ENCODE measurements at regions not wholly inside any gene's neighbourhood (a gene's known extent, or its start where the extent isn't known, plus 50 kb on each side); places are given as distances from the start of the nearest gene placed in this dataset.

DNA sequence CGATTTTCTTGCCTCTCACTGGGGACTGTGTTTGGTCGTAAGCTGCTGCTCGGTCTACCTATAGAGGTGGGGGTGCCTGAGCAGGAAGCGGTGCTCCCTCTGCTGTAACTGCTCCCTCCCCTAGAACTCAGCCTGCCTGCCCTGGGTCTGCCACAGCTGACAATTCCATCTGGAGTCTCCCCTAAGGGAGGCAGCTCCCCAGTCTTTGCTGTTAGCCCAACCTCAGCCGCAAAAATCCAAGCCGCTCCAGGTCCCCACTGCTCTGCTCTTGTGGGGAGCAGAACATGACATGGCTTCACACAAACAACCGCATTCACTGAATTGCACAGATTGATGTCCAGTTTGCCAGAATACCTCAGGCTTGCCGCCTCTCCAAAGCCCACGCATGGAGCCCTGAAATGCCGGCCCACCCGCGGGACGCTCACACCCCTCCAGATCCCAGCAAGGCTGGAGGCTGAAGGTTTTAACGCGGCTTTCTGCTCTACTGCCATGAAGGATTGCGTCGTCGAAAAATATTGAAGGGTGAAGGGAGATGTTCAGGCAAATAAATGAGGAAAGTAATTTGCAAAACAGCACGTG lies 221.5 kb upstream of the FOXF1 start:
- TF ChIP-seq POLR2AphosphoS5 (IDR thresholded peaks at IDR 0.05; ENCODE audit: low read depth) (no peak), SPI1 (IDR thresholded peaks at IDR 0.05; ENCODE audit: borderline replicate concordance, low read depth) (no peak), GABPA (IDR thresholded peaks at IDR 0.05; ENCODE audit: low read depth) (no peak)
- TF ChIP-seq, protein P1, sequence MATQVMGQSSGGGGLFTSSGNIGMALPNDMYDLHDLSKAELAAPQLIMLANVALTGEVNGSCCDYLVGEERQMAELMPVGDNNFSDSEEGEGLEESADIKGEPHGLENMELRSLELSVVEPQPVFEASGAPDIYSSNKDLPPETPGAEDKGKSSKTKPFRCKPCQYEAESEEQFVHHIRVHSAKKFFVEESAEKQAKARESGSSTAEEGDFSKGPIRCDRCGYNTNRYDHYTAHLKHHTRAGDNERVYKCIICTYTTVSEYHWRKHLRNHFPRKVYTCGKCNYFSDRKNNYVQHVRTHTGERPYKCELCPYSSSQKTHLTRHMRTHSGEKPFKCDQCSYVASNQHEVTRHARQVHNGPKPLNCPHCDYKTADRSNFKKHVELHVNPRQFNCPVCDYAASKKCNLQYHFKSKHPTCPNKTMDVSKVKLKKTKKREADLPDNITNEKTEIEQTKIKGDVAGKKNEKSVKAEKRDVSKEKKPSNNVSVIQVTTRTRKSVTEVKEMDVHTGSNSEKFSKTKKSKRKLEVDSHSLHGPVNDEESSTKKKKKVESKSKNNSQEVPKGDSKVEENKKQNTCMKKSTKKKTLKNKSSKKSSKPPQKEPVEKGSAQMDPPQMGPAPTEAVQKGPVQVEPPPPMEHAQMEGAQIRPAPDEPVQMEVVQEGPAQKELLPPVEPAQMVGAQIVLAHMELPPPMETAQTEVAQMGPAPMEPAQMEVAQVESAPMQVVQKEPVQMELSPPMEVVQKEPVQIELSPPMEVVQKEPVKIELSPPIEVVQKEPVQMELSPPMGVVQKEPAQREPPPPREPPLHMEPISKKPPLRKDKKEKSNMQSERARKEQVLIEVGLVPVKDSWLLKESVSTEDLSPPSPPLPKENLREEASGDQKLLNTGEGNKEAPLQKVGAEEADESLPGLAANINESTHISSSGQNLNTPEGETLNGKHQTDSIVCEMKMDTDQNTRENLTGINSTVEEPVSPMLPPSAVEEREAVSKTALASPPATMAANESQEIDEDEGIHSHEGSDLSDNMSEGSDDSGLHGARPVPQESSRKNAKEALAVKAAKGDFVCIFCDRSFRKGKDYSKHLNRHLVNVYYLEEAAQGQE (IDR thresholded peaks at IDR 0.05; ENCODE audit: insufficient replicate concordance, low read depth): no peak
- TF ChIP-seq, protein P2, sequence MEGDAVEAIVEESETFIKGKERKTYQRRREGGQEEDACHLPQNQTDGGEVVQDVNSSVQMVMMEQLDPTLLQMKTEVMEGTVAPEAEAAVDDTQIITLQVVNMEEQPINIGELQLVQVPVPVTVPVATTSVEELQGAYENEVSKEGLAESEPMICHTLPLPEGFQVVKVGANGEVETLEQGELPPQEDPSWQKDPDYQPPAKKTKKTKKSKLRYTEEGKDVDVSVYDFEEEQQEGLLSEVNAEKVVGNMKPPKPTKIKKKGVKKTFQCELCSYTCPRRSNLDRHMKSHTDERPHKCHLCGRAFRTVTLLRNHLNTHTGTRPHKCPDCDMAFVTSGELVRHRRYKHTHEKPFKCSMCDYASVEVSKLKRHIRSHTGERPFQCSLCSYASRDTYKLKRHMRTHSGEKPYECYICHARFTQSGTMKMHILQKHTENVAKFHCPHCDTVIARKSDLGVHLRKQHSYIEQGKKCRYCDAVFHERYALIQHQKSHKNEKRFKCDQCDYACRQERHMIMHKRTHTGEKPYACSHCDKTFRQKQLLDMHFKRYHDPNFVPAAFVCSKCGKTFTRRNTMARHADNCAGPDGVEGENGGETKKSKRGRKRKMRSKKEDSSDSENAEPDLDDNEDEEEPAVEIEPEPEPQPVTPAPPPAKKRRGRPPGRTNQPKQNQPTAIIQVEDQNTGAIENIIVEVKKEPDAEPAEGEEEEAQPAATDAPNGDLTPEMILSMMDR (IDR thresholded peaks at IDR 0.05; ENCODE audit: insufficient read depth, low read length): no peak
- H3K27me3 ChIP-seq (ENCODE audit: insufficient read depth, poor library complexity, severe bottlenecking): peaks cover 2% of the 10 kb centered on the region
- DNase-seq (ENCODE audit: low read depth in 1 of 2, low spot score in 1 of 2): no peak
- no peak overlapping the region for H3K4me3 ChIP-seq (replicated peaks; ENCODE audit: insufficient read depth, low read length)
- no peak overlapping the region for H3K27ac ChIP-seq (replicated peaks)

DNA sequence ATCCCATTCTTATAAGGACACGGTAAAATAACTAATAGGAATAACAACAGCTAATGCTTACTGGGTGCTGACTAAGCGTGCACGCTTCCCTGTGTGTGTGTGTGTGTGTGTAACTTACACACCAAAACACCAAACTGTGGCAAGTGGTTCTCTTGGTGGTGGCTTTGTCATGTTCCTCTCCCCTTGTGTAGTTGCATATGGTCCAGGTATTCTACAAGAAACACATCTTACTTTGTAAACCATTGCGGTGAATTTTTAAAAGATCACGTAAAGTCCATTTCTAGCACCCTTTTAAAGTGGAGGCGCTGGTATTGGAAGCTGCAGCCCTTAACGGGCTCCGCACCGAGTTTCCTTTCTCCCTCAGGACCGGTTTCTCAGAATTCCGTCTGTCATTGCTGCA lies 221.0 kb upstream of the FOXF1 start:
- Histone ChIP-seq H3K27me3 (ENCODE audit: insufficient read depth, poor library complexity, severe bottlenecking) (peaks cover 2% of the 10 kb centered on the region), H3K27ac (replicated peaks) (no peak overlapping the region), H3K4me3 (replicated peaks; ENCODE audit: insufficient read depth, low read length) (no peak overlapping the region)
- no peak for DNase-seq (ENCODE audit: low read depth in 1 of 2, low spot score in 1 of 2)
- TF ChIP-seq, protein P2 (IDR thresholded peaks at IDR 0.05; ENCODE audit: insufficient read depth, low read length): no peak
- TF ChIP-seq, protein P1 (IDR thresholded peaks at IDR 0.05; ENCODE audit: insufficient replicate concordance, low read depth): no peak
- TF ChIP-seq GABPA (IDR thresholded peaks at IDR 0.05; ENCODE audit: low read depth): no peak
- no peak for TF ChIP-seq SPI1 (IDR thresholded peaks at IDR 0.05; ENCODE audit: borderline replicate concordance, low read depth)
- TF ChIP-seq POLR2AphosphoS5 (IDR thresholded peaks at IDR 0.05; ENCODE audit: low read depth): no peak

DNA sequence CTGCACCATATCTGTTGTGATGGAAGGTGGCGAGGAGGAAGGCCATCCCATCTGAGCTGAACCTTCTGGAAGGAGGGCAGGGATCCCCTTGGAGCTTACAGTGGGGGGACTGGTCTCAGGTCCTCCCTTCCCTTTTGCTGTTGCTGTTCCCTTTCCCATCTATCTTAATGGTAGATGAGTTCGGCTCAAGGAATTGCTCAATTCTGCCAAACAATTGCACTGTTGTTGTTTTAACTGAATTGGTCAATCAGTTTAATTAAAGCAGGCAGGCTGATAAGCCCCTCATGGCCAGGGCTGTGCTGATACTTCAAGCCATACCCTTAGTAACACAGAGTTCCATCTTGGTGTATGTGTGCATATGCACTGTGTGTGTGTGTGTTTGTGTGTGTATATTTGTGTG lies 220.4 kb upstream of the FOXF1 start:
- no peak for TF ChIP-seq SPI1 (IDR thresholded peaks at IDR 0.05; ENCODE audit: borderline replicate concordance, low read depth)
- no peak for TF ChIP-seq GABPA (IDR thresholded peaks at IDR 0.05; ENCODE audit: low read depth)
- peak in 1 of 2 experiments; percentile 51 for DNase-seq (ENCODE audit: low read depth in 1 of 2, low spot score in 1 of 2)
- no peak overlapping the region for H3K4me3 ChIP-seq (replicated peaks; ENCODE audit: insufficient read depth, low read length)
- H3K27me3 ChIP-seq (ENCODE audit: insufficient read depth, poor library complexity, severe bottlenecking): peaks cover 2% of the 10 kb centered on the region
- H3K27ac ChIP-seq (replicated peaks): no peak overlapping the region

DNA sequence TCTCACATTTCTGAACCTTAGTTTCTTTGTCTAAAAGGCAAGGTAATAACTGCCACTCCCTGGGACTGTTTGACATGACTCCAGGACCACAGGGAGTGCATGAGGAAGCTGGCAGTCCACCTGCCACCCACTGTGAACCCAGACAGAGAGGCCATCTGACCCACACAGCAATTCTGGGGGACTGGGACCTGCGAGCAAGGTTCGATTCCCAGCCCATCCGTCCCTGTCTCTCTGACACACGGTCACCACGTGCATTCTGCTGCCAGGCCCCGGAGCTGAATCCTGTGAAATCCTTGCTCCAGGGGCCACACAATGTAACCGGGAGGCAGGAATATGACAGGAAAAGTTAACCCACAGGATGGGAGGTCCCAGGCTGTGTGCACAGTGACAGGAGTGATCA lies 218.8 kb upstream of the FOXF1 start:
- DNase-seq (ENCODE audit: low read depth in 1 of 2, low spot score in 1 of 2): no peak
- Histone ChIP-seq H3K4me3 (replicated peaks; ENCODE audit: insufficient read depth, low read length) (no peak overlapping the region), H3K27me3 (ENCODE audit: insufficient read depth, poor library complexity, severe bottlenecking) (peaks cover 2% of the 10 kb centered on the region), H3K27ac (replicated peaks) (no peak overlapping the region)
- TF ChIP-seq POLR2AphosphoS5 (IDR thresholded peaks at IDR 0.05; ENCODE audit: low read depth) (no peak), GABPA (IDR thresholded peaks at IDR 0.05; ENCODE audit: low read depth) (no peak)
- TF ChIP-seq, protein P1 (IDR thresholded peaks at IDR 0.05; ENCODE audit: insufficient replicate concordance, low read depth): no peak
- TF ChIP-seq, protein P2 (IDR thresholded peaks at IDR 0.05; ENCODE audit: insufficient read depth, low read length): no peak

All from HL-60 (cell line).